ENCODE measurements at regions not wholly inside any gene's neighbourhood (a gene's known extent, or its start where the extent isn't known, plus 50 kb on each side); places are given as distances from the start of the nearest gene placed in this dataset.

- no peak for DNase-seq (ENCODE audit: extremely low read depth in 1 of 2, low read depth in 1 of 2)
These were observed 232.0 kb downstream of the SNCA start for GRCh38 chr4:89604951-89605350.

DNA sequence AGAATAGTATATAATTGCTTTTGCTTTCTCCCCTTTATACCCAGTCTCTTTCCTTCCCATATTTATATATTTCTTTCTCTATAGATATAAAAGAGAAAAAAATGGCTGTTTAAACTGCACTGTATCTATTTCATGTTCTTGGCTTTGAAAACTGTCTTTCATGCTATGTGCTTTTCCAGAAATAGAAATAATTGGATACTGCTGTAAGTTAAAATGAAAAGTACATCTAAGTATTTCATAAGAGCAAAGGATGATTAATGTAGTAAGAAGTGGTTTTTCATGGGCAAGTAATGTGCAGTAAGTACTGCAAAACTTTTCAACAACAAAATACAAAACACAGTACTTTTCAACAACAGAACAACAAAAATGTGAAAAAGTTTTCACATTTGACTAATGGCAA, 237.9 kb downstream of the SNCA start:
- no peak for DNase-seq (ENCODE audit: extremely low read depth in 1 of 2, low read depth in 1 of 2)

DNA sequence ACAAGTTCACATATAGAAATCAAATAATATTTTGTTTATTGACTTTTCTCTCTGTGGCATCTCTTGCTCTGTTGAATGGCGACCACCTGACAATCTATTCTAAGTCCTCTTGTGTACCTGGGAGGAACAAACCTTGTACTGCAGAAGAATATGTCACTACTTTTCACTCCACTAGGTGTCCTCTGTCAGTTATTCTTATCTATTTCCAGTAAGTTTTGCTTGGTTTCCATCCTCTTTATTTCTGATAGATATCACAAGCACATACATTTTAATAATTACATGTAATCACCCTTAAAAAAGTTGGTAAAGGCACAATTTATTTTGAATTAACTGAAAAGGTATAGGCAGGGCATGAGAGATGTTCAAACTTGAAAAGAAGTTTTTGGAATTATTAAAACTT, 238.4 kb downstream of the SNCA start:
- no peak for DNase-seq (ENCODE audit: extremely low read depth in 1 of 2, low read depth in 1 of 2)

GRCh38 chr4:89595125-89595789, 241.7 kb downstream of the SNCA start:
- no peak for DNase-seq (ENCODE audit: extremely low read depth in 1 of 2, low read depth in 1 of 2)

DNA sequence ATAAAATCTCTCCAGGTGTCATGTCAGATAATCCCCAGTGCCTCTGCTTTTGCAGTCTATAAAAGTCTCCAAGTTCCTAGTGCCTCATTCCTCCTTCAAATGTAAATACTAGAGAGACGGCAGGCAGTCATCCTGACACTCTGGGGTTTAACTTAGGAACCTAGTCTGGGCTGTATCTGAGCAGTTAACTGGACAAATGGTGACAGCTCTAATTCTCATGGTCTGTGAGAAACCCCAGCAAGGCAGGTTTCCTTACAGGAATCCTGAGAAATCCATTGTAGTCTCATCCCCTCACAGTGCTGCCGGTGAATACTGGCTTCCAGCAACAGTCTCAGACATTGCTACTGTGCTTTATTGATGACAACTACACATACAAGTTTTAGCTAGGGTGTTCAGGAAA, 246.8 kb downstream of the SNCA start:
- DNase-seq (ENCODE audit: extremely low read depth in 1 of 2, low read depth in 1 of 2): no peak

DNA sequence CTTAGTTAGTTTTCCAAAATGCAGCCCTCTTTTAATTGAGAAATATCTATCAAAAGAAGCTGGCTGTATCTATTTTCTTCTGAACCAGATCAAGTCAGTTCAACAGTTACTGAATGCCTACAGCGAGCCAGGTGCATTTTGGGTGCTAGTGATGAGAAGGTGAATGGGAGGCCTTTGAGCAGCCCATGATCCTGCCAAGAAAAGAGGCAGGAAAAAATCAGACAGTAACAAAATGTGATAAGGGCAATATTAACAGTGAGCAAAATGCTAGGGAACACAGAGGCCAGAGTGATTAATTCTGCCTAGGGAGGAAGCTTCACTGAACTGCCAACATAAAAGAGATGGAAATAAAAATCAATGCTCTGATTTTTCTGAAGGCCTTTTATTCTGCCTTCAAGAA, 248.5 kb downstream of the SNCA start:
- DNase-seq (ENCODE audit: extremely low read depth in 1 of 2, low read depth in 1 of 2): no peak

DNA sequence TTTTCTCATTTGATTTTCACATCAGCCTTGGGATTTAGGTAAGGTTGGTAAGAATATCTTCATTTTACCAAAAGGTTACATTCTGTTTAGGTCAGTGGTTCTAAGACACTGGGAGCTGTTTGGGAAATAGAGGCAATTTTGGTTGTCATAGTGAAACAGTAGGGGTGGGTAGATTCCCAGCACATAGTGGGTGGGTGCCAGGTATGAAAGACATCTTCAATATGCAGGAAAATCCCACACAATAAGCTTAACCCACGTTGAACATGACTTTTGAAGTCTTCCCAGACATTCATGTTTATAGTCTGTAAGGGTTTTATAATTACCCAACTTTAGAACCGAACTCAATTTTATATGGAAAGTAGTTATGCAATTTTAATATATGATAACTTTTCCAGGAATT, 249.6 kb downstream of the SNCA start:
- no peak for DNase-seq (ENCODE audit: extremely low read depth in 1 of 2, low read depth in 1 of 2)

DNA sequence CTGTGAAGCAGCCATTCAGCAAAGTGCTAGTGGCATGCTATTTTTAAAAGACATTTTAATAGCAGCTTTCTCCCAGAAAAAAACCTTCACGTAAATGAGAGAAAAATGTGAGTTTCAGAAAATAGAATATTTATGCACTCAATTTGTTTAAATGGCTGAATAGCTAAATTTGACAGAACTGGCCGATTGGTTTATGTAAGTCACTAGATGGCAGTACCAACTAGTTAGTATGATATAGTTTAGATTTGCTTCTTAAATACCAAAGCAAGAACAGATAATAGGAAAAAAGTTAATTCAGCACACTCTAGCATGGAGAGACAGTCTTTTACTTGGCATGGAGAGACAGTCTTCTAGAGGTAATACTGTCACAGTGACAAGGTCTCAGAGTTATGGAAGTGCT, 250.1 kb downstream of the SNCA start:
- no peak for DNase-seq (ENCODE audit: extremely low read depth in 1 of 2, low read depth in 1 of 2)

DNA sequence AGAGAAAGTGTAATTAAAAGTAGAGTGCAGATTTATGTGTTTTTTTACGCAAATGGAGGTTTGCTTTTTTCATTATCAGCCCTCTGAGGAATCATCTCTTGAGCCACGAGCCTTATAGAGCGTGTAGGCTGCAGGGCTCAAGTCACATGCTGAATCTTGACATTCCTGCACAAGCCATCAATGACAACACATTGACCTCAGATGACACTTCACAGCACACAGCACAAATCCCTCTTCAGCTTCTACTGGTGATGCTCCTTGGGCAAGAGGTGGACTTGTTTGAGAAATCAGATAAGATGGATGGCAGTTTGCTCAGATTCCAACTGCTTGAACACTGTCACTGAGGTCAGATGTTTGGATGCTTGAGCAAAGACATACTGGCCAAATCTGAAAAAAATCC, 250.6 kb downstream of the SNCA start:
- no peak for DNase-seq (ENCODE audit: extremely low read depth in 1 of 2, low read depth in 1 of 2)

DNA sequence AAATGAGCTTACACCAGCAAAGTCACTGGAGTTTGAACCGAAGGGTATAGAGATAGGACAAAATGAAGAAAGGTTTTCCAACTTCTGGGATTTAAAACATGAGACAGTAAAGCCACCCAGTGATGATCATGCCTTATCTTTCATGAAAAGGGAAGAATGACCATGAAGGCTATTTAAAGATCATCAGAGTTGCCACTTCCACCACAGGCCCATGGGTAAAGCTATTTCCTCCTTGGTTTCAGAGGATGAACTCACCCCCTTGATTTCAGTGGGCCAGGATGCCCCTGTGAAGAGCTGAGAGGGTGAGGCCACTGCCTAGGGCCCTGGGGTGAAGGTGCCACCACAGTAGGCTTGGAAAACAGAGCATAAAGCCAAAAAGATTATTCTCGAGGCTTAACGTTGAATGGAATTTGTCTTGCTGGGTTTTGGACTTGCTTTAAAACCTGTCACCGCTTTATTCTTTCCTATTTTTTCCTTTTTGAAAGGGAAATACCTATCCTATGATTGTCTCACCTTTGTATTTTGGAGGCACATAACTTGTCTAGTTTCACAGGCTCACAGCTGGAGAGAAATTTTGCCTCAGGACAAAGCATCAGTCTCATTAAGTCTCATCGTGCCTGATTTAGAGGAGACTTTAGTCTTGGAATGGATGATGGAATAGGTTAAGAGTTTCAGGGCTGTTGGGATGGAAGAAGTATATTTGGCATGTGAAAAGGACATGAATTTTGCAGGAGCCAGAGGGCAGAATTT, 254.0 kb downstream of the SNCA start:
- DNase-seq (ENCODE audit: extremely low read depth in 1 of 2, low read depth in 1 of 2): no peak

DNA sequence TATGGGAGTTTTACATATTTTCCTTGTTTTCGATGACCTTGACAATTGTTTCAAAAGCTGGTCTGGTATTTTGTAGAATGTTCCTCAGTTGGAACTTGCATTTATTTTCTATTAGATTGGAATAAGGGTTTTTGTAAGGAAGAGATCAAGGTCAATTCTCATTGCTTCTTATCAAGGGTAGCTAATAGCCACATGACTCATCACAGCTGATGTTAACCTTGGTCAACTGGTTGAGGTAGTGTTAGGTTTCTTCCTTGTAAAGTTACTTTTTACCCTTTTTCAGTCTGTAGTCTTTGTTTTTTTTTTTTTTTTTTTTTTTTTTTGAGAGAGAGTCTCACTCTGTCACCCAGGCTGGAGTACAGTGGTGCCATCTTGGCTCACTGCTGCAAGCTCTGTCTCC, 257.2 kb downstream of the SNCA start:
- no peak for DNase-seq (ENCODE audit: extremely low read depth in 1 of 2, low read depth in 1 of 2)

GRCh38 chr4:89576246-89576645, 260.7 kb downstream of the SNCA start:
- no peak for DNase-seq (ENCODE audit: extremely low read depth in 1 of 2, low read depth in 1 of 2)

GRCh38 chr4:89575840-89576239, 261.1 kb downstream of the SNCA start:
- DNase-seq (ENCODE audit: extremely low read depth in 1 of 2, low read depth in 1 of 2): no peak

DNA sequence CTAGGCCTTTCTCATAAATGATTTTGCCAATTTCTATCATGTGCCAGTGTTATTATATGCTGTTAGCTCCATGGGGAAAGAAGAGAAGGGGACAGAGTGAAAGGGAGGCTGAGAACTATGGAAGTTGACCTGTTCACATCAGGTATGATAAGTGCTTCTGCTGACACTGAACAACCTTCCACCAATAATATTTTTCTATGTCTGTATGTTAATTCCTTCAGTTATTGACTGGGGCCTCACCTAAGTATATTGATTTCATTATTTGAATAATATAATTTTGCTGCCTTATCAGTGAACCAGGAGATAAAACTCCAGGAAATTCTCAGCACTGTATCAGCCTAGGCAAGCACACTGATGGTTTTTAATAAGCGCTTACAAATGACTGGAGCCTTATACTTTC, 262.8 kb downstream of the SNCA start:
- DNase-seq (ENCODE audit: extremely low read depth in 1 of 2, low read depth in 1 of 2): no peak

DNA sequence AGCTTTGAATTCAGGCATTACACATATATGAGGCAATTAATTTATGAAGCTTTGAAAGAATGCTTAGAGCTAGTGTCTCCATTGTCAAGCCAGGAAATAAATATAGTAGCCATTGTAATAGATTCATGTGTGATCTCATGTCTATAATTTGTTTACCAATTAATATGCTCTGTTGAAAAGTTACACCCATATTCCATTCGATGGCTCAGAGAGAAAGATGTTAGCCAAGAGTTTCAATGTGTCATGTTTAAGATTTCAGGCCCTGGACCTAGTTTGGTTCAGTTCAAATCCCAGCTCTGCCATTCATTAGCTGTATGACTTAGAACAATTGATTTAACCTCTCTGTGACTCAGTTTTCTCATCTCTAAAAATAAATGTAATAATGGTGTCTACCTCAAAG, 263.3 kb downstream of the SNCA start:
- DNase-seq (ENCODE audit: extremely low read depth in 1 of 2, low read depth in 1 of 2): no peak

DNA sequence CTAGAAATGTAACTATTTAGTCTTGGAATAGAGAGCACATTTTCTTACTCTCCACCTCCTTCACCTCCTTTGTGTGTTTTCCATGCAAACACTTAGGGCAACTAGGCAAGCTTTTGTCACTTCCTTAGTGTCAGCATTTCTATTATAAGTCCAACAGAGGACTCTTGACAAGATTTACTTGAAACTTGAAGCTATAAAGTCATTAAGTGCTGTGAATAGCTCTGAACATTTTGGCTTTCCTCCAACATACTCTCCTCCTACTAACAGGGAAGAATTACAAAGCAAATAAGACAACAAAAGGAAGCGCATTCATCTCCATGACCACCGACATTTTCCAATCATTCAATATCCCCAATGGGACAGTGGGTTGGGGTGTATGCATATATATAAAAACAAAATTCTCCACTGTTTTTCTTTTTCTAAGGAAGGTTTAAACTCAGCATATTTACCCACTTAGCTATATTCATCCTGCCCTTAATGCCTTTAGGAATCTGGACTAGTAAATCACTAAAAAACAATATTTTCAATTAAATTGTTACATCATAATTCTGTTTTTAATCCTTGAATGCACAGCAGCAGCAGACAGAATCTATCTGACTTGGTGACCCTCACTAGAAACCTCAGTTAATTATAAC, 264.6 kb downstream of the SNCA start:
- DNase-seq (ENCODE audit: extremely low read depth in 1 of 2, low read depth in 1 of 2): no peak

DNA sequence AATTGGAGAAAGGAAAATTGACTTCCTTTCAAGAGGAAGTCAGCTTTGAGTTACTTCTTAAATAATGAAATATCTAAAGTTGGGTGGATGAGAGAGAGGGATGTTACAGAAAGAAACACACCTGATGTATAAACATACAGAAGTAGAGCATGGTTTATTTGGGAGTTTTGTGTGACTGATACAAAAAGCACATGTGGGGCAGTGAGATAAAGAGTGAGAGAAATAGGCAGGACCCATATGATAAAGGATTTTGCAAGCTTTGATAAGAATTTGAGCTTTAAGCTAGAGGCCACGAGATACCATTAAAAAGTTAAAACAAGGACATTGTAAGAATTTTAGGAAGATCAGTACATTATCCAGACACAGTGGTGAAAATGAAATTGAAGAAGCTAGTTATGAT, 263.3 kb upstream of the GPRIN3 start:
- no peak for DNase-seq (ENCODE audit: extremely low read depth in 1 of 2, low read depth in 1 of 2)

DNA sequence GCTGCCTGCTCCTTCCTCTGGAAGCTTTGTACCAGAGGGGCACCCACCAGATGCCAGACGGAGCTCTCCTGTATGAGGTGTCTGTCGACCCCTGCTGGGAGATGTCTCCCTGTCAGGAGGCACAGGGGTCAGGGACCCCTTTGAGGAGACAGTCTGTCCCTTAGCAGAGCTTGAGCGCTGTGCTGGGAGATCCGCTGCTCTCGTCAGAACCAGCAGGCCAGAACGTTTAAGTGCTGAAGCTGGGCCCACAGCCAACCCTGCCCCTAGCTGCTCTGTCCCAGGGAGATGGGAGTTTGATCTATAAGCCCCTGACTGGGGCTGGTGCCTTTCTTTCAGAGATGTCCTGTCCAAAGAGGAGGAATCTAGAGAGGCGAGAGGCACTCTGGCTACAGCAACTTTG, 260.3 kb upstream of the GPRIN3 start:
- no peak for DNase-seq (ENCODE audit: extremely low read depth in 1 of 2, low read depth in 1 of 2)

- no peak for DNase-seq (ENCODE audit: extremely low read depth in 1 of 2, low read depth in 1 of 2)
These were observed 255.8 kb upstream of the GPRIN3 start for GRCh38 chr4:89563431-89563830.

- no peak for DNase-seq (ENCODE audit: extremely low read depth in 1 of 2, low read depth in 1 of 2)
These were observed 255.1 kb upstream of the GPRIN3 start for GRCh38 chr4:89562746-89563145.

DNA sequence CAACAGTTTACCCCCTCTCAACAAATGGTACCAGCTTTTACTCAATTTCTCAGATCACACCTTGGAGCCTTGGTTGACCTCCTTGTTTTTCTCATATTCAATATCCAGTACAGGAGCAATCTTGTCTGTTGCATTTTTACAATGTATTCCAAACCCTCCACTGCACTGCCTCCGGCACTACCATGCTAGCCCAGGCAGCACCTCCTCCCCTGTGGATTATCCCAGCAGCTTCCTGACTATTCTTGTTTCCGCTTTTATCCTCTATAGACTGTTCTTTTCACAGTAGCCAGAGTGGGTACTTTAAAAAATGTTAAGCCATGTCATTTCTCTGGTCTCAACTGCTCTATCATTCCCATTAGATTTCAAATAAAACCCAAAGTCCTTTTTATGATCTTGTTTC, 253.4 kb upstream of the GPRIN3 start:
- DNase-seq (ENCODE audit: extremely low read depth in 1 of 2, low read depth in 1 of 2): no peak

- DNase-seq (ENCODE audit: extremely low read depth in 1 of 2, low read depth in 1 of 2): no peak
These were observed 250.5 kb upstream of the GPRIN3 start for GRCh38 chr4:89558147-89558546.
